ENCODE measurements at regions not wholly inside any gene's neighbourhood (a gene's known extent, or its start where the extent isn't known, plus 50 kb on each side); places are given as distances from the start of the nearest gene placed in this dataset.

GRCh38 chr4:42306221-42307109 lies 90.8 kb upstream of the SHISA3 start:
- Histone ChIP-seq H3K9me2 (ENCODE audit: insufficient read depth) (no peaks in the 10 kb centered on the region), H3K4me1 (ENCODE audit: control insufficient read depth in 1 of 2, insufficient read depth in 2 of 2, low read length in 2 of 2) (peaks cover 8% of the 10 kb centered on the region in 2 experiments; a peak in 3 of 4 replicates), H3K4me2 (ENCODE audit: low read length) (no peak overlapping the region), H3K9me3 (ENCODE audit: control insufficient read depth in 1 of 2, insufficient read depth in 1 of 2, low read depth in 1 of 2, low read length in 2 of 2) (no peaks in the 10 kb centered on the region), H3K9ac (ENCODE audit: low read length) (no peak overlapping the region), H3K27ac (ENCODE audit: low read depth, low read length) (no peak overlapping the region), H3K79me2 (ENCODE audit: insufficient read depth, low read length) (no peaks in the 10 kb centered on the region), H2AFZ (ENCODE audit: low read depth, low read length, poor library complexity, severe bottlenecking) (no peak overlapping the region), H4K20me1 (ENCODE audit: insufficient read depth) (no peaks in the 10 kb centered on the region), H3K4me3 (replicated peaks in 1 of 2; ENCODE audit: low read depth in 1 of 2, low read length in 2 of 2) (no peak overlapping the region), H3K27me3 (ENCODE audit: insufficient read depth, low read length) (no peaks in the 10 kb centered on the region), H3K36me3 (ENCODE audit: control insufficient read depth in 1 of 2, insufficient read depth in 2 of 2, low read length in 2 of 2) (no peaks in the 10 kb centered on the region)
- ATAC-seq (no peak), DNase-seq (ENCODE audit: low read depth, low spot score) (no peak)
- ChIA-PET CTCF (no interaction called here), RAD21 (ENCODE audit: low non-redundant PET in 1 of 2, low total read pairs in 2 of 2, uncharacterized antibody in 2 of 2, unreplicated experiment in 2 of 2) (no interaction called here), POLR2A (no interaction called here)
- no peak for TF ChIP-seq CTCF (IDR thresholded peaks at IDR 0.05 in 2 of 3, conservative IDR thresholded peaks at IDR 0.05 in 1 of 3; ENCODE audit: borderline replicate concordance in 1 of 3, insufficient read depth in 1 of 3, low read depth in 2 of 3, low read length in 2 of 3)
- no peak for TF ChIP-seq JUND (IDR thresholded peaks at IDR 0.05)
- no peak for TF ChIP-seq EGR1 (IDR thresholded peaks at IDR 0.05; ENCODE audit: low read depth)
- TF ChIP-seq SIN3A (IDR thresholded peaks at IDR 0.05; ENCODE audit: low read depth) = no peak
- no peak for TF ChIP-seq TCF7L2 (IDR thresholded peaks at IDR 0.05; ENCODE audit: borderline replicate concordance, extremely low read depth, insufficient read depth, insufficient read length)
- no peak for TF ChIP-seq EZH2phosphoT487 (IDR thresholded peaks at IDR 0.05; ENCODE audit: borderline replicate concordance)
- TF ChIP-seq YY1 (IDR thresholded peaks at IDR 0.05; ENCODE audit: extremely low read depth, insufficient replicate concordance, low read depth, low read length) = no peak
- TF ChIP-seq FOSL1 (IDR thresholded peaks at IDR 0.05; ENCODE audit: low read depth) = no peak
- no peak for TF ChIP-seq SP1 (IDR thresholded peaks at IDR 0.05; ENCODE audit: low read depth)
- no peak for TF ChIP-seq ZNF274 (IDR thresholded peaks at IDR 0.05; ENCODE audit: low read depth, low read length)
- intact Hi-C loops (cut with micrococcal nuclease) = no loop called here
- BruUV-seq (replicated peaks) = no TSS peak

All from HCT116 (cell line).